IPS-NIHi11 (cell line): ENCODE measurements at regions not wholly inside any gene's neighbourhood (a gene's known extent, or its start where the extent isn't known, plus 50 kb on each side); places are given as distances from the start of the nearest gene placed in this dataset.
"Not testable (repeated sequence)": the region's sequence is repeated elsewhere in the genome, so short reads cannot be mapped to it uniquely, and the experiment has no call there.

Source experiments
- DNase-seq: peaks from one replicate; pipeline ENCODE4 v3.0.0; 2012; ENCODE audit warnings: mixed read lengths, low spot score

DNA sequence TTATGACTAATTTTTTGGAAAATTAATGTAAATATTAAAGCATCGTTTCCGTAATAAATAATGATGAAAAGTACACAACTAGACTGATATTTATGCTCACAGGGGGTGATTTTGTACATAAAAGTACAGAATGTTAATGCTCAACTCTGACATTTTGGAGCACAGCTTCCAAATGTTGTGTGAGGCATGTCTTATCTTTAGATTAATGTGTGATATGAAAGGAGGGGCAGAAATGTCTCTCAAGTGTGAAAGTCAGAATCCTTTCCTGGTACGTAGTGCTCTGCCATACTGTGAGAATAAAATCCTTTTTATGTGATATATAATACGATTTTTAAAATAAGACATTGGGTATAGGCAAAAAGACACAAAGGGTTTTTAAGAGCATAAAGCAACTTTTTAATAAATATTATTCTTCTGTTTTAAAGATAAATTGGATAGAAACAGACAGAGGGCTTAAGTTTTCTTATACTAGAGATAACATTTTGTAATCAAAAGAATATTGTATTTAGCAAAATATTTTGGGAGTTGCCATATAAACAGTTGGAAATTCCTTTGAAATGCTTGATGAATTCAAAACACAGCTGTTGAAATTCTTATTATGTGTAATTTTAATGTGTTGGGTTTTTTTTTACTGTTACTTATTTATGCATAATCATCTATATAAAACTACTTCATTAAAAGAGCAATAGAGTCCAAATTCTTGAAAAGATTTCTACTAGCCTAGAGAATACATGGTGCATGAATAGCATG is 389.7 kb downstream of the RAP2B start:
- no peak for DNase-seq

DNA sequence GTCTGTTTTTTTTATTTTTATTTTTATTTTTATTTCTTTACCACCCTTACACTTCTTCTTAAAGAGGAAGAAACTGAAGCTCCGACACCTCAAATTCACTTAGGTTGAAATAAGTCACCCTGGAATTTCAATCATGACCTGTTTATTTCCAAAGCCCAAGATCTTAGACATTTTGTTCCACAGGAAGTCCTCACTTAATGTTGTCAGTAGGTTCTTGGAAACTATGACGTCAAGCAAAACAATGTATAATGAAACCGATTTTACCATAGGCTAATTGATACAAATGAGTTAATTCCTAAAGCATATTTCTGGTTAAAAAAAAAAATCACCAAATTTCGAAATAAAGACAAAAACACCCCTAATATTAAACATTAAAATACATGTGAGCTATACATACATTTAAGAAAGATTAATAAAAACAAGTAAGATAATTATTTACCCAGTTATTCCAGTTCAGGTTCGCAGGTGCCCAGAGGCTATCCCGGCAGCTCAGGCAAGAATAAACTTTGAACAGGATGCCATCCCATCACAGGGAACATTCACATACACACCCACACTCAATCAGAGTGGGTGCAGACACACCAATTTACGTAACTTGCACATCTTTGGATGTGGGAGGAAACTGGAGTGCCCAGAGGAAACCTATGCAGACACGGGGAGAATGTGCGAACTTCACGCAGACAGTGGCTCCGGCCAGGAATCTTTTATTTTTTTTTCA is 391.0 kb downstream of the RAP2B start:
- no peak for DNase-seq

DNA sequence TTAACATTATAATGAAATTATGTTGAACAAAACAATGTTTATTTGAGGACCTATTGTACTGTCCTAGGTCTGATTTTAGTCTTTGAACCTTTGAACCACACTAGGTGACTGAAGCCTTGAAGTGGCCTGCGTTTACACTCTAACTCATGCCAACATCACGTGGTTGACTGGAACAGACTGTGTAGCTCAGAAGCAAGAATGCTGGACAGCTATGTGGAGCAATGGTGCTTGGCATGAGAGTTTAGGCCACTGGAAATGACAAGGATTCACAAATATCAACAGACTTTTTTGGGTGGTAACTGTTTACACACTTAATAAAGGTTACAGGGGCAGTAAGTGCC is 391.5 kb downstream of the RAP2B start:
- no peak for DNase-seq

DNA sequence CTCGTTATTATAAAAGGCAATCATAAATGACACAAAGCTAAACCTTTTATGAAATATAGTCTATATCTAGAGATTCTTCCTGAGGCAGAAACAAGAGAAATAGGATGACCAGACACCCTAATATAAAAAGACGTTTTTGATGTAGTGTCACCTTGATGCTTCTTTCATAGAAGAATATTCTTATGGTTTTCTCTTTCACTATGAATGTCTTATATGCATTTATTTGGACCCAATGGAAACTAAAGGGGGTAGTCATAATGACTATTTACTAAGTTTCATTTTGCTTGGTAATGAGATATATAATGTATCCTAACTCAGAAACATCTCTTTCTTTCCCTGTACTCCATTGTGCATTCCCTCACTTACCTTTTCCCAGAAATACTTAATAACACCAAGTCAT is 393.9 kb downstream of the RAP2B start:
- no peak for DNase-seq

DNA sequence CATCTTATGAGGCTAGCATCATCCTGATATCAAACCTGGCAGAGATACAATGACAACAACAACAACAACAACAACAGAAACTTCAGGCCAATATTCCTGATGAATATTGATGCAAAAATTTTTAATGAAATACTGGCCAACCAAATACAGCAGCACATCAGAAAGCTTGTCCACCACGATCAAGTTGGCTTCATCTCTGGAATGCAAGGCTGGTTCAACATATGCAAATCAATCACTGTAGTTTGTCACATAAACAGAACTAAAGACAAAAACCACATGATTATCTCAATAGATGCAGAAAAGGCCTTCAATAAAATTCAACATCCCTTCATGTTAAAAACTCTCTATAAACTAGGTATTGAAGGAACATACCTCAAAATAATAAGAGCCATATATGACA is 397.3 kb downstream of the RAP2B start:
- DNase-seq, result not testable (repeated sequence)

DNA sequence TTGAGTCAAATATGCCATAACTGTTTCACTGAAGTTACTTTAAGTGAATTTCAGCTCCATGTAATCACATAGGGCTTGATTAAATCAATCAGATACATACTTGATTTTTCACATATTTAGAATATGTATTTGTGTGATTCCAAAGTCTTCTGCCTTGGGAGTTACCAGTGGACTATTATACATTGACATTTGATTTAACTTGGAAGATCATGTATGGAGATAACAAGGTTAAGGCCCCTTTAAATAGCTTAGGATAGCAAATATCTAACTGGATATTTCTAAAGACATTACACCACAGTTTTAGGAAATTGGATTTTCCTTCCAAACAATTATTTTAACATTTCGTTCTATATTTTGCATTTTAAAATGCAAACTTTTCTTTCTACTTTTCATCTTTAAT is 405.0 kb downstream of the RAP2B start:
- DNase-seq, result no peak

DNA sequence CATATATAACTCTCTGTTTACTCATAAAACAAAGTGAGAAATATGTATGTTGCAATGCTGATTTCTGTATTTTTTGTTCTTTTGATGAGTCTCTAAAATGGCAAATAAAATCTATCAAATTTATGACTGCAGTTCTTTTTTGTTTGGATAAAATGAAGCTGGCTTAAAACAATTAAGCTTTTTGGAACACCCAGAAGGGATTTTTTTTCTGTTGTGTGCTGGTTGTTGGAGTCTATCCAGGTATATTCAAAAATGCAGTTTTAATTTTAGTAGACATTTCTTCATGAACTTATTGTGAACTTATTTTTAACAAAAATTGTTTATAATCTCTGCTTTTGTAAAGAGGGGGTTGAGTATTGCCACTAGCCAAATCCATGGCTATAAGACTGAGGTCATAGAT is 405.5 kb downstream of the RAP2B start:
- no peak for DNase-seq

DNA sequence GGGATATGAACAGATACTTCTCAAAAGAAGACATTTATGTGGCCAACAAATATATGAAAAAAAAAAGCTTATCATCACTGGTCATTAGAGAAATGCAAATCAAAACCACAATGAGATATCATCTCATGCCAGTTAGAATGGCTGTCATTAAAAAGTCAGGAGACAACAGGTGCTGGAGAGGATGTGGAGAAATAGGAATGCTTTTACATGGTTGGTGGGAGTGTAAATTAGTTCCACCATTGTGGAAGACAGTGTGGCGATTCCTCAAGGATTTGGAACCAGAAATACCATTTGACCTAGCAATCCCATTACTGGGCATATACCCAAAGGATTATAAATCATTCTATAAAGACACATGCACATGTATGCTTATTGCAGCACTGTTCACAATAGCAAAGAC is 408.5 kb downstream of the RAP2B start:
- not testable (repeated sequence) for DNase-seq

DNA sequence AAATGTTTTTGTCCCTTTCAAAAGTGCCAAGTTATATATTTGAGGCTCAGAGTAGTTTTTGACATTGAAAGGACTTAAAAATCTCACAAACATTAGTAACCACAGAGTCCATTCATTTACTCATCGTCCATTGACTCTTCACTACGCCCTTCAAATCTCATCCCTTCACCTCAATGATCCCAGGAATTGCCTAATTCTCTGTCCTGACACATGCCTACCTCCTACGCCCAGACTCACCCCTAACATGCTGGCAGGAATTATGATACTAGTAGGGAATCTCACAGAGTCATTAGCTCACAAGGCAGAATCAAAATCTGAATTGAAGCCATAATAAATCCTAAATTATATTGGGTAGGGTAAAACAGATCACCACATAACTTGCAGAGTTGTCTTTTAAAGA is 410.1 kb downstream of the RAP2B start:
- no peak for DNase-seq

DNA sequence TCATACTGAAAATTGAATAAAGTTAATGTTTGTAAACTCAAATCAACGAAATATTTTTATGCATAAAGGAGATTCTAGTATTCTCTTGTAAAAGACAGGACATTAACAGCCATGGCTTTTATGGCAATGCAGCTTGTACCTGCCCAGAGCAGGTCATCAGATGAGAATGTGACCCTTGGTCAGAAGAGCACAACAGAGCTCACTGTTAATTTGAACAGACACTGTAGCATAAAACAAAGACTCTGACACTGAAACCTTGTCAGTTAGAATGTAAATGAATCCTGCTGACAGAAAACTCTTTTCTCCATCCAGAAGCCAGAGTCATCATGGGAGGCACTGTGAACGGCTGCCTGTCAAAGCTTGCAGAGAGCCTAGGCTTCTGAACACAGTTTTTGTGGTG is 410.6 kb downstream of the RAP2B start:
- DNase-seq, result no peak

DNA sequence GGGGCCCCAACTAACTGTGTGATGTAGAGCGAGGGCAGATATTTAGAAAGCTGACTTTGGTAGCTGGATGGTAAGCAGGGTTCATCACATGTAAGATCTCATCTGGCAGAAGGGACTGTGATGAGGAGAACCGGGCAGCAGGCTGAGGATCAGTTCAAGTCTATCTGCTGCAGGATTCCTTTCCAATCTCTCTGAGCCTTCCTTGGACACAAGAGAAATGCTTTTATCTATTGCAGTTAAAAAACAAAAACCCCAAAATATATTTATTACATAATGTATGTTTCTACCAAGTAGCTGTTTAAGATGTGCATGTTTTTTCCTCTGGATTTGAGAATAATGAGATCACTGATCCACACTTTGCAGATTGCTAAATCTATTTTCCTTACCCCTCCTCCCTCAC is 411.5 kb downstream of the RAP2B start:
- no peak for DNase-seq

DNA sequence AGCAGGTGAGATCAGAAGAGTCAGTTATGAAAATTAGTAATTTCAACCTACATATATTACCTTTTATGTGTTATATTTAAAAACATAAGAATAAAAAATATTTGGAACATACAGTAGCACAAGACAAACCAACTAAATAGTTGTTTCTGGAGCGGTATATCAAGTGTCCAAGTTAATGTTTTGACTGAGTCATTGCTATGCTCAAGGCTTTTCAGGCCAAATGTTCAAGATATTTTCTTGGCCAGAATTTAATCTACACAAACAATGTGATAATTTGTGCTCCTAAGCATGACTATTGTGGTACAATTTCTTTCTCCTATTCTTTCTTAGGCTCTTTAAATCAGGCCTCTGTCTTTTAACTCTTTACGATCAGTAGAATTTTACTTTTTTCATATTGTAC is 412.4 kb downstream of the RAP2B start:
- no peak for DNase-seq

DNA sequence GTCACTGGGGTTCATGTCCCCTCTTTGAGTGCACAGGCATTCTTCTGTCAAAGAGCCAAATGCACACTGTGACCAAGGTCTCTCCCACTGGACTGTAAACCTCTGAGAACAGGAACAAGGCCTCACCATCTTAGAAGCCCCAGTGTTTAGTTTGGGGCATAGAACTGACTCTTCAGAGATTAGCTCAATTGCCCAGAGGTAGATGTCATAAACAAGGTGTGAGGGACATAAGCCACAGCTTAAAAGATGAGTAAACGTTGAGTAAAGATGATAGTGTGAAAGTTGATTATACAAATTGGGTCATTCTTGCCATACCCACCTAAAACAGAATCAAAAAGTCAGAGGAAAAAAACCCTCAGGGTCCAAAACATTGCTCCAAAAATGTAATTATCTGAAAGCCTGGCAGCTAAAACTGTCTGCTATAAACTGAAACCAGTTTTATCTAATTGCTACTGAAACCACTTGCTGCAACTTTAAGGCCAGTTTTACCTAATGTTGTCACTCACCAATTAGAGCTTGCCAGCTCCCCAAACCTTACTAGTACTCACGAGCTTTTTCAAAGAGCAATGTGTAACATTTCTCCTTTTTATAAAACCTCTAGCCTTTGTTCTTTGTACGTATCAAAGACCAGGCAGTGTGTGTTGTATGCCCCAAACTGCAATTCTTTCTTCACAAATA is 415.2 kb downstream of the RAP2B start:
- no peak for DNase-seq

DNA sequence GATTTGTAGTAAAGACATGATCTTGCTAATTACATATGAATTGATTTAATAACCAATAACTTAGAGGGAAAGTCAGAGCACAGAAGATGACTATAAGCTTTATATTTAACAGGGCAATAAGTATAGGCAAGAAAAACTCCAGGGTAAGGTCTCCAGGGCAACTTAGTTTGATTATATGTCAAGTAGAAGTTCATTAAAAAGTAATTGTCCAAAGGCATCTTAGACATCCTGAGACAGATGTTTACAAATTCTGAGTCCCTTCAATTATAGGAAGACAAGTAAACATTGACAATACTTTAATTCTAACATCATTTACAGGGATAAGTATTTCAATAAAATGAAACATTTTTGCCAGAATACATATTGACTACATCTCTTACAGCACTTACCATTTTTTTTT is 416.0 kb downstream of the RAP2B start:
- DNase-seq, result no peak

DNA sequence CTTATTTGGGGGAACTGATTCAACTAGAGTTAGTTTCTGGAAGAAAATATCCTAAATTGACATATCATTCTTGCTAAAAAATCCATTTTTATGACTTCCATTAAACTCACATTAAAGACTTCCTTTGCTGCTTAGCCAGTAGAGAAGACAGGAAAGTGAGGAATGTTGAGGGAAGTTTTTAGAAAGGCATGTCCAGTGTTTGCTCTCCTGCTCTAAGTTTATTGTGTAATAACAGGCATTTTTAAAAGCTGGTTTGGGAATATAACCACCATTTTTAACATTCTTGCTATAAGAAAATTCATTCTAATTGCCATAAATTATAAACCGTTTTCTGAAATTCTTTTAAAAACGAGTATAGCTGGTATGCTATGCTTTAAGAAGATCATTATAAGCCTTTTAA is 428.0 kb downstream of the RAP2B start:
- DNase-seq, result no peak

DNA sequence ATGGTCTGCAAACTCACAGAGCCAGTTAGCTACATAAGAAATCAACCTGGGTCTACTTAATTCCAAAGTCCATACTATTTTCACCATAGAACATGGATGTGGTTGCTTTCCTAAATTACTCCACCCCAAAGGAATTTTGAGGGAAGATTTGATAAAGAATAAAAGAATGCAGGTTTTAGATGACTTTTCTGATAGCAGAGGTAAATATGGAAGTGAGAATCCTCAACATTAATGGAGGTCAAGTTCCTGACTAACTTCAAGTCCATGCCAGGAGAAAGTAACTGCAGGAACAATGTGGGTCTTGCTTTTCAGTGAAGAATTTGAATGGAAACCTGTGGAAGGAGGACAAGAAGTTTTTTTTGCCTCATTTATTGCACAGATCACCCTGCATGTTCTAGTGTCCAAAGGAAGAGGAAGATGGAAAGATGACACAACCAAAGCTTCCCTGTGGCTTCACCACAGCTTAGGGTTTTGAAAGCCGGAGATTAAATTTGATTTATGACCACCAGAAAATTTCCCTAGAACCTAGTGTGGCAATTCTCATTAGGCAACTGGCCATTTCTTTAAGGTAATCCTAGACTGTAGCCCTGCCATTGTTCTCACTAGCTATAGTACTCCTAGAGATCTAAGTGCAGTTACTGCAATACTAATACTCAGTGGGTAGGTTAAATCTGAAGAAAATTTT is 429.7 kb downstream of the RAP2B start:
- no peak for DNase-seq

DNA sequence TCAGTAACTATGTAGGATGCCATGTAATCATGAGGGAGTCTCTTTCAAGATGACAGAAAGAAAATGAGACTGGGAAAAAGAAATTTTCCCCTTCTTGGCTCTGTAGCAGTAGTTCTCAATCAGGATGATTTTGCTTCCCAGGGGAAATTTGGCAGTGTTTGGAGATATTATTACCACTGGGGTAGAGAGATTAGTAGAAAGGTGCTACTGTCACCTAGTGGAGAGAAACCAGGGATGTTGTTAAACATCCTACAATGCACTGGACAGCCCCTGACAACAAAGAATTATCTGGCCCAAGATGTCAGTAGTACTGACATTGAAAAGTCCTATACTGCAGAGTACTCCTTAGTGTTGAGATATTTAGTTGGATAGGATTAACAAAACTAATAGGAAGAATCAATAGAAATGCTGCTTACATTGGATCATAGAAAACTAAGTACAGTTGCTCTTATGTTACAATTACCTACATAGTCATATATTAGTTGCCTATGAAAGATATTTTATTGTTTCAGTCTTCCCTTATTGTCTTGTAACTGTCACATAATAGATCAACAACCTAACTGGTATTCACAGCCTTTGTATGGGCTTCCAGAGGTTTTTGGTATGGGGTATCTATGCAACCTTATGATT is 433.3 kb downstream of the RAP2B start:
- peak; percentile 22 for DNase-seq

DNA sequence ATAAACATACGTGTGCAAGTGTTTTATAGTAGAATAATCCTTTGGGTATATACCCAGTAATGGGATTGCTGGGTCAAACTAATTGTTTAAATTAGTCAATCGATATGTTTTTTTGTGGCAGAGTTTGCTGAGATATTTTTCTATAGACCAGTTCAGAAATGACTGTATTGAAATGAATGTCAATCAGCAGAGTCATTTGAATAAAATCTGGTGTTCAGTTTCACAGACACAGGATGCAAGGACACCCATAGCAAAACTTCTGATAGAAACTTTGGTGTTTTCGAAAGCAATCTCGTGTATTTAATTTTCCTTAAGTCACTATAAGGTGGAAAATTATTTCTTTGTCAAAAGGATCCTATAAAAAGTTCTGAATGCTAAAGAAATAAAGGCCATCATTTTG is 434.4 kb downstream of the RAP2B start:
- no peak for DNase-seq

DNA sequence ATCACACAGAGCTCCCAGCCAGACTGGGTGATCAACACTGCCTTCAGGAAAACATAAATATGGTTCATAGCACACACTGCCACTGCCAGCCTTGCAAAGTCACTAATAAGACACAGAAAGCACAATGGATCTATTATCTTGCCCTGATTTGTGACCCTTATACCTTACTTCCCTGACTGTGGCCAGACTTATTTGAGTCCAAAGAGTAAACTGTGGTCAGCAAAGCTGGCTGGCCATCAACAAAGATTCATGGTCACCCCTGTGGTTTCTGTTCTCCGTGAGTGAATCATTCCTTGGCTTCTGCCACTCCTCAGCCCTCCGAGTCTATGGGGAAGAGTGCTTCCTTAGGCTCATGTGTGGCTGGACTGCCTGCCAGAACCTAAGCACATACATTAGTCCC is 437.7 kb downstream of the RAP2B start:
- DNase-seq, result peak; percentile 14

DNA sequence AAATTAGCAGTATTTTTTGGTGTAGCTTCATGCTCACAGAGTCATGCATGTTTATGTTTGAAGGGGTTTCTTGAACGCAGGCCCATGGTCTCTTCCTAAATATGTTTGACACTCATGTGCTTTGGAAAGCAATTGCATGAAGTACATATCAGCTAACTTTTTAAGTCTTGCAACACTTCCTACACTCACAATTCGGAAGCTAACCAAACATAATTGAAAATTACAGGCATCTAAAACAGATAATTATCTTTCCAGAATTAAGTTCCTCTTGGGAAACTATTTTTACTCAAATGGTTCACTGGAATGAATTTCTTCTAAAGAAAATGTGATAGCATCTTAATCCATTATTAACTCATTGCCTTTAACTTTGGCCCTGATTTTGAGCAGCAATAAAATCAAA is 438.9 kb downstream of the RAP2B start:
- no peak for DNase-seq

DNA sequence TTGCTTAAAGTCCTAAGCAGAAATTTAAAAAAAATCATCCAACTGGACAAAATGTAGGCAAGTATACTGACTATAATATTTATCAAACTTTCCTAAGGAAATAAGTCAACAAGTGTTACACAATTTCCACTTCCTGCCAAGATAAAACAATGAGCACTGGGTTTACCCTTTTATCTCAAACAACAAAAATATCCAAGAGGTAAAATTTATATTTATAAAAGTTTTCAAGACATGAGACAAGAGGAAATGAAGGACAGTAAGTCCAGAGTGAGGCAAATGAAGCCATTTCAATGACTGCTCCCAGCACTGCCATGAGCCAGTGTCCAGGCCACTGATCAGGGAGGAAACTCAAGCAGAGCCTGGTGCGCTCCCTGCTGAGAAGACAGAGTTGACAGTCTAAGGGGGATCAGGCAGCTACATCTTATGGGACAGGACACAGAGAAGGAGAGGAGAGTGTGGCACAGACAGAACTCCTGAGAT is 439.4 kb downstream of the RAP2B start:
- no peak for DNase-seq

DNA sequence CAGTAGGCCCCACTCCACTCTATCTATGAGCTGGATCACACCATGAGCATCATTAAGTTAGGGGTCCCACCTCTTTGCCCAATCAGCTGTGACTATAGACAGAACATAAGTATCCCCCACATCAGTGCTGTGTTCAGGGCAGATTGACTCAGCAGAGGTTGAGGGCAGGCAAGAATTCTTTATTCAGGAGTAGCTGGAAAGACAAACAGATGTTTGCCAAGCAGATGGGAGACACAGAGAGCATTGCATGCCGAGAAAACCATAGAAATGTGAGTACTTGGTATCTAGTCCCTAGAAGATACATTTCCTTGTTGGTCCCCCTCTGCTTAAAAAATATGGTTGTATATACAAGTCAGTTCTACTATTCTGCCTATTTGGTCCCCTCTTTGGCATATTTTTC is 440.8 kb downstream of the RAP2B start:
- DNase-seq, result no peak
